ENCODE measurements at regions not wholly inside any gene's neighbourhood (a gene's known extent, or its start where the extent isn't known, plus 50 kb on each side); places are given as distances from the start of the nearest gene placed in this dataset.

DNA sequence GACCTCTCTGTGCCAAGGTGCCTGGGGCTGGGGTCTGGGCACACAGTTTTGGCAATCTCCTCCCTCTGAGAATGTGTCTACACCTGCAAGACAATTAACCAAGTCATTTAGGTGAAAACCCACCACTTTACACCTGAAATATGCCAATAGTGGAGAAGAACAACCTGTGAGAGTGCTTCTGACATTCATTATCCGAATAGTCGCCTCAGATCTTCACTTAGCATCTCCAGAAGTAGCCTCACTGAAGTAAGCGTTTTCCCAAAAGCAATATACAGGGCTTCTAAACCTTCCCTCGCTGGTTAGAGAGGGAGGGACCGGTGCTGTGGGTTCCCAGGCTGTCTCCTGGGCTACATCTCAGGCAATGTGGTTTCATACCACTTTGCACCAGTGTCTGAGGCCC, 173.5 kb downstream of the DDX1 start:
- no peak for DNase-seq (ENCODE audit: low spot score)

- no peak for DNase-seq (ENCODE audit: low spot score)
Measured at GRCh38 chr2:15765686-15766302, 174.1 kb downstream of the DDX1 start.

- no peak for DNase-seq (ENCODE audit: low spot score)
Measured at GRCh38 chr2:15766303-15766861, 174.0 kb upstream of the MYCN start.

GRCh38 chr2:15766911-15767597, 173.3 kb upstream of the MYCN start:
- DNase-seq (ENCODE audit: low spot score), result no peak

DNA sequence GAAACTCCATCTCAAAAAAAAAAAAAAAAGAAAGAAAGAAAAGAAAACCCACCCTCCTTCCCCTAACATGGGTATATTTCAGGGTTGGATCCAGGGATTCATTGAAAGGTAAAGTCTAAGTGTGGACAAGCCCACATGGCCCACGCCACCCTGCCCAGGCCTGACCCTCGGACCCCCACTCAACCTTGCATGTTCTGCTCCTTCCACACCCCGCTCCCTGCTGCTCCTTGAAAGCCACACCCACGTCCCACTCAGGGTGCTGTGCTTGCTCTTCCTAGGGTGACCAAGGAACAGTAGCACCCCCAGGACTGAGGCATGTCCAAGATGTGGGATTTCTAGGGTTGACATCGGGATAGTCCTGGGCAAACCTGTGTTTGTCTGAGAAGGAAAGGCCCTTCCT, 172.7 kb upstream of the MYCN start:
- no peak for DNase-seq (ENCODE audit: low spot score)

GRCh38 chr2:15768142-15768541, 172.2 kb upstream of the MYCN start:
- DNase-seq (ENCODE audit: low spot score), result no peak

GRCh38 chr2:15768615-15769014, 171.7 kb upstream of the MYCN start:
- DNase-seq (ENCODE audit: low spot score), result no peak

GRCh38 chr2:15769235-15769634, 171.1 kb upstream of the MYCN start:
- no peak for DNase-seq (ENCODE audit: low spot score)

DNA sequence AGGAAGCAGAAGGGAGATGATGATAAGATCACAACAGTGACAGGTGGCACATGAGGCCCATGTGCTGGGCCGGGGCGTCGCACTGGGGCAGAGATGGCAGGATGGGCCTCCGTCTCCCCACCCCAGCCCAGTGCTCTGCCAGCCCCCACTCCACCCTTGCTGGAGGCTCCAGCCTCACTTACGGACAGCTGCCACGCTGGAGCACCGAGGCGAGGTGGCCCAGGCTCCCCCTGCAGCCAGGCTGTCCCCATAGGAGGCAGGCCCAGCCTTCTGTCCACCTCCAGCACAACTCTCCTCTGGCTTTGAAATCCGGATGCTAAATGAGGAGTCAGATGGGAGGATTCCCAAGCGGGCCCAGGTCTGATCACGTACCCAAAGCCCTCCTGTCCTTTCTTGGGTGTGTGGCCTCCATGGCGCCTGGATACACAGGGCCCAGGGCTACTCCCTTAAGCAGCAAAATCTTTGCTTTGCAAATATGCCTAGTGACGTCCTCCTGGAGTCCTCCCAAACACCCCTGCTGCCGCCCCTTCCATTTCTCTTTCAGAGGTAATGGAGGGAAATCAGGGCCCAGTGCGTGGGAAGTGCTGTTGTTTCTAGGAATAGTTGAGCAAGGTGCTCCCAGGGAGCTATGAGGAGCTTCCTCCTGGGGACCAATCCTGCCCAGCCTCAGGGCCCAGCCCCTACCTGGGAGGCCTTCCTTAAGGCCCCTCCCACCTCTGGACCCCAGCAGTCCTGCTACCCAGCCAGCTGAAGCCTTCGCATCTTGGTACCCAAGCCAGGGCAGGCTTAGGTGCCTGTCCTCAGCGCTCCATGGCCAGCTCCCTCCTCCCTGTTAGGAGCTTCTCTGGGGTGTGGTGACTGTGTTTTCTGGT, 170.4 kb upstream of the MYCN start:
- DNase-seq (ENCODE audit: low spot score), result no peak

GRCh38 chr2:15770606-15771005, 169.7 kb upstream of the MYCN start:
- no peak for DNase-seq (ENCODE audit: low spot score)

GRCh38 chr2:15771124-15771523, 169.2 kb upstream of the MYCN start:
- DNase-seq (ENCODE audit: low spot score), result no peak

GRCh38 chr2:15772086-15772595, 168.2 kb upstream of the MYCN start:
- no peak for DNase-seq (ENCODE audit: low spot score)

GRCh38 chr2:15772681-15773080, 167.7 kb upstream of the MYCN start:
- no peak for DNase-seq (ENCODE audit: low spot score)

DNA sequence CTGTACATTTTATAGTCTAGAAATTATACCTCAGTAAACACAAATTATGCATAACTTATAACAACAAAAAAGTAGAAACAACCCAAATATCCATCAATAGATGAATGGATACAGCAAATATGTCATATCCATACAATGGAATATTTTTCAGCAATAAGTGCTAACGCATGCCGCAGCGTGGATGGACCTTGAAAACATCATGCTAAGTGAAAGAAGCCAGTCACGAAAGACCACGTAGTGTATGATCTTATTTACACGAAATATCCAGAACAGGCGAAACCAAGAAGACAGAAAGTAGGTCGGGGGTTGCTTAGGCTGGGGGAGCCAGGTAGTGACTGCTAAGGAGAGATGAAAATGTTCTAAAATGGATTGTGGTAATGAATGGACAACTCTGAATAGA, 167.1 kb upstream of the MYCN start:
- no peak for DNase-seq (ENCODE audit: low spot score)

- no peak for DNase-seq (ENCODE audit: low spot score)
Measured at GRCh38 chr2:15773846-15774245, 166.5 kb upstream of the MYCN start.

DNA sequence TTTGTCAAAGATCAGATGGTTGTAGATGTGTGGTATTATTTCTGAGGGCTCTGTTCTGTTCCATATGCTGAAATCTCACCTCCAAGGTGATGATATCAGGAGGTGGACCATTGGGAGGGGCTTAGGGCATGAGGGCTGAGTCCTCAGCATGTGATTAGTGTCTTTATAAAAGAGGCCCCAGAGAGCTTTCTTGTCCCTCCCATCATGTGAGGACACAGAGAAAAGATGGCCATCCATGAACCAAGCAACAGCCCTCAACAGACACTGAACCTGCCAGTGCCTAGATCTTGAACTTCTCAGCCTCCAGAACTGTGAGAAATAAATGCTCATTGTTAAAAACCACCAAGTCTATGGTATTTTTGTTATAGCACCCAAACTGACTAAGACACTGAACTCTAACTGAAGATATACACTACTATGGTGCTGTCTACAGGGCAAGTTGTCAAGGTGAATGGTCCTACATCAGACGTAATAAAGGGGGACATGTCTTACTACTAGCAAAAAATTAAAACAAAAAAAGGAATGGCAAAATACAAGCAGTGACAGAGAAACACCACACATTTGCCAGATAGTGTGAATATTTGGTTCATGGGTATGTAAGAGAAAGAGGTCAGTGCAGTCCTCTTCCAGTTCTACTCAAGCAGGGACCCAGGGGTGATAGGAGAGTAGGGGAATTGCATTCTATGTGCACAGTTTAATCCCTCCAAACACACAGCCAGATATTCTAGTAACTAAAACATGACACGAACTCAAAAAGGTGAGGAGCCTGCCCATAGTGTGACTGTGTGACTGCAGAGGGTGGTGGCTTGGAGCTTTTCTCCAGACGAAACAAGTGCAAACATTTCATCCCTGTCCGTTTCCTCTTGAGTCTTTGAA, 164.4 kb upstream of the MYCN start:
- DNase-seq (ENCODE audit: low spot score), result no peak

DNA sequence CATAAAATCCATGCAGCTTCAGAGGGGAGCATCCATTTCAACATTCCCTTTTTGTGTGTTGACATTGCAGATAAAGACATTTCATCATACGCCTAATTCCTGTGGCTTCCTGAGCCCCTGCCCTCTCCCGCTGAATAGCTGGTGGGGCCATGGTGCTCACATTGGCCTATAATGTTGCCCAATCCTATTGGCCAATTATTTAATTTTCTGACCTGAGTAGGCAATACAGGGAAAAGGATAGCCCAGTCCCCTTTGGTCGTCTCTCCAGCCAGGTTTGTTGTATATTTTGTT, 163.8 kb upstream of the MYCN start:
- peak; percentile 6 for DNase-seq (ENCODE audit: low spot score)

DNA sequence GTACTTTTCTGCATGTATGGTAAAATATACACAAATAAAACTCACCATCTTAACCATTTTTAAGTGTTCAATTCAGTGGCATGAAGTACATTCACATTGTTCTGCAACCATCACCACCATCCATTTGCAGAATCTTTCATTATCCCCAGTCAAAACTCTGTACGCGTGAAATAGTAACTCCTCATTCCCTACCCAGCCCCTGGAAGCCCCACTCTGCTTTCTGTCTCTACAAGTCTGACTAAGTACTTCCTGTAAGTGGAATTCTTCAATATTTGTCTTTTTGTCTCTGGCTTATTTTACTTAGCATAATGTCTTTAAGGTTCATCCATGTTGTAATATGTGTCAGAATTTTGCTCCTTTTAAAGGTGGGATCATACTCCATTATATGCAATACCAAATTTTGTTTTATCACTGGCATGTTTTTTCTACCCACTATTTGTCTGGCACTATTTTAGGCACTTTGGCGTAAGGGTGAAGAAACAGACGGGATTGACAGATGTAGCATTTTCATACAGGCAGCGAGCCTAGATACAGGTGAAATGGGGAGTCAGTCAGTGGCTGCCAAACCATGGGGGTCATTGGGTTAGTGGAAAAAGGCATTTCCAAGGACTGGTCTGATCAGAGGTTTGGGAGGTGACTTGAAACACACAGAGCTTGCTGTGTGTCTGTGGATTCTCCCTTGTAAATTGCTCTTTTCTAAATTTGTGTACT, 163.2 kb upstream of the MYCN start:
- no peak for DNase-seq (ENCODE audit: low spot score)

- no peak for DNase-seq (ENCODE audit: low spot score)
Measured at GRCh38 chr2:15777795-15778371, 162.5 kb upstream of the MYCN start.

GRCh38 chr2:15778529-15779219, 161.7 kb upstream of the MYCN start:
- DNase-seq (ENCODE audit: low spot score), result no peak
